ENCODE measurements at regions not wholly inside any gene's neighbourhood (a gene's known extent, or its start where the extent isn't known, plus 50 kb on each side); places are given as distances from the start of the nearest gene placed in this dataset.

GRCh38 chr18:64765908-64766307 lies 617.0 kb upstream of the LINC00305 start:
- H3K4ac ChIP-seq (ENCODE audit: low read depth, low read length) = no peak overlapping the region
- no peak overlapping the region for H3K14ac ChIP-seq (ENCODE audit: low read length)
- no peak overlapping the region for H3K4me3 ChIP-seq (ENCODE audit: low read depth, low read length)
- WGBS (ENCODE audit: extremely low coverage, insufficient coverage, insufficient read length) = no CpG with 5 or more reads among the region's 3 CpGs
- H2BK5ac ChIP-seq (ENCODE audit: low read depth, low read length, poor library complexity) = no peak overlapping the region
- H3K79me1 ChIP-seq (ENCODE audit: low read length) = no peaks in the 10 kb centered on the region
- H3K18ac ChIP-seq (ENCODE audit: low read length) = no peak overlapping the region
- no peak overlapping the region for H2AFZ ChIP-seq (ENCODE audit: insufficient read depth, low read length, poor library complexity)
- no peak for DNase-seq
- no peak overlapping the region for H3K4me2 ChIP-seq (ENCODE audit: low read length)
- H3K36me3 ChIP-seq (ENCODE audit: control insufficient read depth in 1 of 2, insufficient read depth in 2 of 2, low read length in 2 of 2) = no peaks in the 10 kb centered on the region
- no peak overlapping the region for H2AK5ac ChIP-seq (ENCODE audit: low read length)
- H2BK120ac ChIP-seq (ENCODE audit: insufficient read depth, low read length, poor library complexity) = no peak overlapping the region
- no peaks in the 10 kb centered on the region for H3K79me2 ChIP-seq (ENCODE audit: control insufficient read depth, insufficient read depth, low read length, poor library complexity)
- no peak overlapping the region for H4K12ac ChIP-seq (ENCODE audit: low read depth, low read length)
- H4K8ac ChIP-seq (ENCODE audit: low read depth, low read length) = no peak overlapping the region
- no peak overlapping the region for H3K9ac ChIP-seq (ENCODE audit: low read length)
- no peak overlapping the region for H3K23ac ChIP-seq (ENCODE audit: low read length)
- no peaks in the 10 kb centered on the region for H3K4me1 ChIP-seq (ENCODE audit: control insufficient read depth in 1 of 2, insufficient read depth in 2 of 2, low read length in 2 of 2)
- no peak overlapping the region for H3K27ac ChIP-seq (ENCODE audit: low read depth, low read length)
- no peak overlapping the region for H2BK12ac ChIP-seq (ENCODE audit: low read length)
- H3K9me3 ChIP-seq (ENCODE audit: insufficient read depth, low read depth, low read length) = no peaks in the 10 kb centered on the region
- H4K91ac ChIP-seq (ENCODE audit: low read depth, low read length) = no peak overlapping the region
- H3K27me3 ChIP-seq (ENCODE audit: insufficient read depth, low read length) = no peaks in the 10 kb centered on the region

GRCh38 chr18:64752707-64753106 lies 603.8 kb upstream of the LINC00305 start:
- Histone ChIP-seq H2BK120ac (ENCODE audit: insufficient read depth, low read length, poor library complexity) (no peak overlapping the region), H3K27me3 (ENCODE audit: insufficient read depth, low read length) (no peaks in the 10 kb centered on the region), H4K91ac (ENCODE audit: low read depth, low read length) (no peak overlapping the region), H3K23ac (ENCODE audit: low read length) (no peak overlapping the region), H2AK5ac (ENCODE audit: low read length) (no peak overlapping the region), H3K27ac (ENCODE audit: low read depth, low read length) (no peak overlapping the region), H3K79me1 (ENCODE audit: low read length) (no peaks in the 10 kb centered on the region), H3K4me3 (ENCODE audit: low read depth, low read length) (no peak overlapping the region), H3K4ac (ENCODE audit: low read depth, low read length) (no peak overlapping the region), H3K36me3 (ENCODE audit: control insufficient read depth in 1 of 2, insufficient read depth in 2 of 2, low read length in 2 of 2) (no peaks in the 10 kb centered on the region), H2BK12ac (ENCODE audit: low read length) (no peak overlapping the region), H3K9ac (ENCODE audit: low read length) (no peak overlapping the region), H3K4me2 (ENCODE audit: low read length) (no peak overlapping the region), H3K79me2 (ENCODE audit: control insufficient read depth, insufficient read depth, low read length, poor library complexity) (no peaks in the 10 kb centered on the region), H4K8ac (ENCODE audit: low read depth, low read length) (no peak overlapping the region), H3K18ac (ENCODE audit: low read length) (no peak overlapping the region), H3K14ac (ENCODE audit: low read length) (no peak overlapping the region), H4K12ac (ENCODE audit: low read depth, low read length) (no peak overlapping the region), H3K4me1 (ENCODE audit: control insufficient read depth in 1 of 2, insufficient read depth in 2 of 2, low read length in 2 of 2) (no peaks in the 10 kb centered on the region), H2BK5ac (ENCODE audit: low read depth, low read length, poor library complexity) (no peak overlapping the region), H2AFZ (ENCODE audit: insufficient read depth, low read length, poor library complexity) (no peak overlapping the region), H3K9me3 (ENCODE audit: insufficient read depth, low read depth, low read length) (no peaks in the 10 kb centered on the region)
- no CpG with 5 or more reads among the region's 2 CpGs for WGBS (ENCODE audit: extremely low coverage, insufficient coverage, insufficient read length)
- no peak for DNase-seq

GRCh38 chr18:64749884-64750283 lies 601.0 kb upstream of the LINC00305 start:
- no peak overlapping the region for H3K4ac ChIP-seq (ENCODE audit: low read depth, low read length)
- no peak overlapping the region for H4K91ac ChIP-seq (ENCODE audit: low read depth, low read length)
- H3K36me3 ChIP-seq (ENCODE audit: control insufficient read depth in 1 of 2, insufficient read depth in 2 of 2, low read length in 2 of 2) = no peaks in the 10 kb centered on the region
- H3K27me3 ChIP-seq (ENCODE audit: insufficient read depth, low read length) = no peaks in the 10 kb centered on the region
- H3K27ac ChIP-seq (ENCODE audit: low read depth, low read length) = no peak overlapping the region
- no peak overlapping the region for H3K18ac ChIP-seq (ENCODE audit: low read length)
- H3K79me1 ChIP-seq (ENCODE audit: low read length) = no peaks in the 10 kb centered on the region
- no peak overlapping the region for H3K9ac ChIP-seq (ENCODE audit: low read length)
- H2AK5ac ChIP-seq (ENCODE audit: low read length) = no peak overlapping the region
- no peak overlapping the region for H3K23ac ChIP-seq (ENCODE audit: low read length)
- no peak for DNase-seq
- no peak overlapping the region for H2AFZ ChIP-seq (ENCODE audit: insufficient read depth, low read length, poor library complexity)
- no peak overlapping the region for H3K14ac ChIP-seq (ENCODE audit: low read length)
- H4K8ac ChIP-seq (ENCODE audit: low read depth, low read length) = no peak overlapping the region
- no peak overlapping the region for H2BK12ac ChIP-seq (ENCODE audit: low read length)
- no peaks in the 10 kb centered on the region for H3K79me2 ChIP-seq (ENCODE audit: control insufficient read depth, insufficient read depth, low read length, poor library complexity)
- no peak overlapping the region for H3K4me3 ChIP-seq (ENCODE audit: low read depth, low read length)
- no peak overlapping the region for H3K4me2 ChIP-seq (ENCODE audit: low read length)
- no peak overlapping the region for H2BK120ac ChIP-seq (ENCODE audit: insufficient read depth, low read length, poor library complexity)
- no peaks in the 10 kb centered on the region for H3K9me3 ChIP-seq (ENCODE audit: insufficient read depth, low read depth, low read length)
- no peak overlapping the region for H4K12ac ChIP-seq (ENCODE audit: low read depth, low read length)
- no peaks in the 10 kb centered on the region for H3K4me1 ChIP-seq (ENCODE audit: control insufficient read depth in 1 of 2, insufficient read depth in 2 of 2, low read length in 2 of 2)
- WGBS (ENCODE audit: extremely low coverage, insufficient coverage, insufficient read length) = no CpG with 5 or more reads among the region's 2 CpGs
- no peak overlapping the region for H2BK5ac ChIP-seq (ENCODE audit: low read depth, low read length, poor library complexity)

DNA sequence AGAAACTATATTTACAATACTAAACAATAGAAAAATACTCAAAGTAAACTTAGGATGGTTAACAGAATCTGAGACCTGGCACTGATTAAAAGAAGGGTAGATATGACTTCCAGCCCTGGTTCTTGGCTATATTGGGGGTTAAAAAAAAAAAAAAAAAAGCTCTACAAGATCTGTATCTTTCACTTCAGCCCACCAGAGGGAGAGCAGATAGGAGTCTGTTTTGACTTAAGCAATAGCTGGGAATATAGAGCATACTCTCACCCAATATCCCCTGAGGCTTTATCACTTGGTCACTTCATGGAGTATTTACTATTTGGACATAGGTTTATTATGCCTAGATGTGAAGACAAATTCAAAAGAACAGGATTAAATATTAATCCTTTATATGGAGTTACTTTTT lies 598.9 kb upstream of the LINC00305 start:
- H3K4me1 ChIP-seq (ENCODE audit: control insufficient read depth in 1 of 2, insufficient read depth in 2 of 2, low read length in 2 of 2) = no peaks in the 10 kb centered on the region
- H3K27me3 ChIP-seq (ENCODE audit: insufficient read depth, low read length) = no peaks in the 10 kb centered on the region
- H3K9me3 ChIP-seq (ENCODE audit: insufficient read depth, low read depth, low read length) = no peaks in the 10 kb centered on the region
- no peak overlapping the region for H3K18ac ChIP-seq (ENCODE audit: low read length)
- H3K79me2 ChIP-seq (ENCODE audit: control insufficient read depth, insufficient read depth, low read length, poor library complexity) = no peaks in the 10 kb centered on the region
- no peak overlapping the region for H3K23ac ChIP-seq (ENCODE audit: low read length)
- no peak overlapping the region for H3K4me3 ChIP-seq (ENCODE audit: low read depth, low read length)
- H3K79me1 ChIP-seq (ENCODE audit: low read length) = no peaks in the 10 kb centered on the region
- no peaks in the 10 kb centered on the region for H3K36me3 ChIP-seq (ENCODE audit: control insufficient read depth in 1 of 2, insufficient read depth in 2 of 2, low read length in 2 of 2)
- no peak overlapping the region for H2BK120ac ChIP-seq (ENCODE audit: insufficient read depth, low read length, poor library complexity)
- H4K12ac ChIP-seq (ENCODE audit: low read depth, low read length) = no peak overlapping the region
- no peak for DNase-seq
- no peak overlapping the region for H3K4me2 ChIP-seq (ENCODE audit: low read length)
- H3K4ac ChIP-seq (ENCODE audit: low read depth, low read length) = no peak overlapping the region
- H2AFZ ChIP-seq (ENCODE audit: insufficient read depth, low read length, poor library complexity) = no peak overlapping the region
- no peak overlapping the region for H2BK5ac ChIP-seq (ENCODE audit: low read depth, low read length, poor library complexity)
- no peak overlapping the region for H3K27ac ChIP-seq (ENCODE audit: low read depth, low read length)
- no peak overlapping the region for H3K9ac ChIP-seq (ENCODE audit: low read length)
- no peak overlapping the region for H2AK5ac ChIP-seq (ENCODE audit: low read length)
- no peak overlapping the region for H3K14ac ChIP-seq (ENCODE audit: low read length)
- no peak overlapping the region for H4K8ac ChIP-seq (ENCODE audit: low read depth, low read length)
- no peak overlapping the region for H4K91ac ChIP-seq (ENCODE audit: low read depth, low read length)
- no peak overlapping the region for H2BK12ac ChIP-seq (ENCODE audit: low read length)

GRCh38 chr18:64742898-64743297 lies 594.0 kb upstream of the LINC00305 start:
- H3K18ac ChIP-seq (ENCODE audit: low read length) = no peak overlapping the region
- H3K79me2 ChIP-seq (ENCODE audit: control insufficient read depth, insufficient read depth, low read length, poor library complexity) = no peaks in the 10 kb centered on the region
- no peak overlapping the region for H3K14ac ChIP-seq (ENCODE audit: low read length)
- no peak overlapping the region for H2BK12ac ChIP-seq (ENCODE audit: low read length)
- H3K23ac ChIP-seq (ENCODE audit: low read length) = no peak overlapping the region
- H3K27ac ChIP-seq (ENCODE audit: low read depth, low read length) = no peak overlapping the region
- no peaks in the 10 kb centered on the region for H3K9me3 ChIP-seq (ENCODE audit: insufficient read depth, low read depth, low read length)
- no peak overlapping the region for H4K12ac ChIP-seq (ENCODE audit: low read depth, low read length)
- H2BK120ac ChIP-seq (ENCODE audit: insufficient read depth, low read length, poor library complexity) = no peak overlapping the region
- no peak overlapping the region for H3K4me2 ChIP-seq (ENCODE audit: low read length)
- no peaks in the 10 kb centered on the region for H3K27me3 ChIP-seq (ENCODE audit: insufficient read depth, low read length)
- H2AFZ ChIP-seq (ENCODE audit: insufficient read depth, low read length, poor library complexity) = no peak overlapping the region
- H3K9ac ChIP-seq (ENCODE audit: low read length) = no peak overlapping the region
- H3K36me3 ChIP-seq (ENCODE audit: control insufficient read depth in 1 of 2, insufficient read depth in 2 of 2, low read length in 2 of 2) = no peaks in the 10 kb centered on the region
- no peak overlapping the region for H4K8ac ChIP-seq (ENCODE audit: low read depth, low read length)
- H2BK5ac ChIP-seq (ENCODE audit: low read depth, low read length, poor library complexity) = no peak overlapping the region
- no peaks in the 10 kb centered on the region for H3K79me1 ChIP-seq (ENCODE audit: low read length)
- no peak for DNase-seq
- no peak overlapping the region for H3K4me3 ChIP-seq (ENCODE audit: low read depth, low read length)
- no peak overlapping the region for H2AK5ac ChIP-seq (ENCODE audit: low read length)
- no peak overlapping the region for H3K4ac ChIP-seq (ENCODE audit: low read depth, low read length)
- no peaks in the 10 kb centered on the region for H3K4me1 ChIP-seq (ENCODE audit: control insufficient read depth in 1 of 2, insufficient read depth in 2 of 2, low read length in 2 of 2)
- no peak overlapping the region for H4K91ac ChIP-seq (ENCODE audit: low read depth, low read length)

Measured in trophoblast cell (in vitro differentiated cells and primary cell).